NCI-H187 (cell line): ENCODE measurements at regions not wholly inside any gene's neighbourhood (a gene's known extent, or its start where the extent isn't known, plus 50 kb on each side); places are given as distances from the start of the nearest gene placed in this dataset.
"Not testable (repeated sequence)": the region's sequence is repeated elsewhere in the genome, so short reads cannot be mapped to it uniquely, and the experiment has no call there.

Experiments used
- DNase-seq, 2 experiments: peaks; one replicate each; lab custom pipeline; 2025; lab: John Stamatoyannopoulos, UW

DNA sequence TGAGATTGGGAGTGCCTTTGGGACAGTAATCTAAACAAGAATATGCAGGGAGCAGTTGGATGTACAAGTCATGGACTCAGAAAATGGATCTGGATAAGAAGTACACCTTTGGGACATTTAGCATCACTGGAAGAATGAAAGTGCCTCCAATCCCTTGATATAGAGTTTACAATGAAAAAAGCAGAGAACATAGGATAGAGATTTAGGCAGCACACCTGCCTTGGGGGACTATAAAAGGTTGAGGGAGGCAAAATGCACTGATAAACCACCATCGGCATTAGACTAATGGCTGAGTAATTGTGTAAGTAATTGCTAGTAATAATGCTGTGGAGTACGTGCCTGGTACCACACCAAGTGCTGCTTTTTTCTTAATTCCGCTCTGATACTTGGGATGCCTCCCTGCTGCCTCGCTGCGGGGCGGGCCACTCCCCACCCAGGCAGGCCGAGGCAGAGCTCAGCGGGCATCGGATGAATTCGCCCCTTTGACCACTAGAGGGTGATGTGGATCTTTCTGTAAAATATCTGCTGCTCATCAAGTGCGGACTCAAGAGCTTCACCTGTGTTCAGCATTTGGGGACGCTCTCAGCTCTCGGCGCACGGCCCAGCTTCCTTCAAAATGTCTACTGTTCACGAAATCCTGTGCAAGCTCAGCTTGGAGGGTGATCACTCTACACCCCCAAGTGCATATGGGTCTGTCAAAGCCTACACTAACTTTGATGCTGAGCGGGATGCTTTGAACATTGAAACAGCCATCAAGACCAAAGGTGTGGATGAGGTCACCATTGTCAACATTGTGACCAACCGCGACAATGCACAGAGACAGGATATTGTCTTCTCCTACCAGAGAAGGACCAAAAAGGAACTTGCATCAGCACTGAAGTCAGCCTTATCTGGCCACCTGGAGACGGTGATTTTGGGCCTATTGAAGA lies 99.9 kb downstream of the ANKRD18B start:
- peak; percentile 22 to 32 for DNase-seq

DNA sequence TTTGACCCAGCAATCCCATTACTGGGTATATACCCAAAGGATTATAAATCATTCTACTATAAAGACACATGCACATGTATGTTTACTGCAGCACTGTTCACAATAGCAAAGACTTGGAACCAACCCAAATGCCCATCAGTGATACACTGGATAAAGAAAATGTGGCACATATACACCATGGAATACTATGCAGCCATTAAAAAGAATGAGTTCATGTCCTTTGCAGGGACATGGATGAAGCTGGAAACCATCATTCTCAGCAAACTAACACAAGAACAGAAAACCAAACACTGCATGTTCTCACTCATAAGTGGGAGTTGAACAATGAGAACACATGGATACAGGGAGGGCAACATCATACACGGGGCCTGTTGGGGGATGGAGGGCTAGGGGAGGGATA lies 104.3 kb downstream of the ANKRD18B start:
- not testable (repeated sequence) for DNase-seq

DNA sequence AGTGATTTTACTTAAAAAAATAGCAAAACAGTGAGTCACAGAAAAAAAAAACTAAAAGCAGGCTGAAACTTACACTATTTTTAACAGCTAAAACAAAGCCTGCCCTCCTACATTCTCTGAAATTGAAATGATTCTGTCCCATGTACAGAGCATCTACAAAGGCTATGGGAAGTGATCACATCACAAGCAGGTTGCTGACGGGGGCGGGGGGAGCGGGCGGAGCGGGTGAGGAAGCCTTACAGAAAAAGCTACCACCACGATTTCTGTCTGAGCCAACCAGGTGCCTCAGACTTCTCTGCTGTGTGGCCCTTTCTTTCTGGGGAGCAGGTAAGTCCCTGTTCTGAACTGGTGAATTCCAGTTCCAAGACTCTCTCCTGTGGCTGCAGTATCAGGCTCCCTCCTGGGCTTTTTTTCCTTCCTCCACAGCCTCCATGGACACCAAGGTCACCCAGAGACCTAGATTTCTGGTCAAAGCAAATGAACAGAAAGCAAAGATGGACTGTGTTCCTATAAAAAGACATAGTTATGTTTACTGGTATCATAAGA lies 104.9 kb downstream of the ANKRD18B start:
- DNase-seq: no peak

- no peak for DNase-seq
Observed at GRCh38 chr9:33633636-33634035, 109.6 kb downstream of the ANKRD18B start.

DNA sequence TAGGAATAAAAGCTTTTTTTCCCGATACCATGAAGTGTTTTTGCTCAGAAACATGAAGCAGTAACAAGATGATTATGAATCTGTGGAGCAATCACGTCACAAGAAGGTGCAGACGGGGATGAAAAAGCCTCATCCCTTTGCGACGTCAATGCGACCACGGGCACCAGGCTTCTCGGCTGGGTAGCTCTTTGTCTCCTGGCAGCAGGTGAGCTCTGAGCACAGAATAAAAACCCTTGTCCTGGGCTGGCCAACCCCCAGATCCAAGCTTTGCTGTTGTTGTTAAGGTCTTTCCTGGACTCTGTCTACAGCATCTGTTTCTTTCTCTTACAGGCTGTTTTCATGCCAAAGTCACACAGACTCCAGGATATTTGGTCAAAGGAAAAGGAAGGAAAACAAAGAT lies 113.8 kb downstream of the ANKRD18B start:
- DNase-seq: no peak

GRCh38 chr9:33638391-33638915 lies 114.4 kb downstream of the ANKRD18B start:
- no peak for DNase-seq

DNA sequence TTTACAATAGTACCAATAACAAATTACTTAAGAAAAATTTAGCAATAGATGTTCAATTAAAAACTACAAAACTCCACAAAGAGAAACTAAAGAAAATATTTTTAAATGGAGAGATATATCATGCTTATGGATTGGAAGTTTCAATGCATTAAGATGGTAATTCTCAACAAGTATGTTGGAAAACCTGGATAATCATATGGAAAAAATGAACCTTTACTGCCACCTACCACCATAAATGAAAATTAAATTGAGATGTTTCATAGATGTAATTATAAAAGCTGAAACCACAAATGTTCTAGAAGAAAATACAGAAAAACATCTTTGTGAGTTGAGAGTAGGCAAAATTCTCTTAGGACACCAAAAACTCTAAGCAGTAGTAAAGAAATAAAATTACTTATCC lies 121.7 kb downstream of the ANKRD18B start:
- DNase-seq: no peak

DNA sequence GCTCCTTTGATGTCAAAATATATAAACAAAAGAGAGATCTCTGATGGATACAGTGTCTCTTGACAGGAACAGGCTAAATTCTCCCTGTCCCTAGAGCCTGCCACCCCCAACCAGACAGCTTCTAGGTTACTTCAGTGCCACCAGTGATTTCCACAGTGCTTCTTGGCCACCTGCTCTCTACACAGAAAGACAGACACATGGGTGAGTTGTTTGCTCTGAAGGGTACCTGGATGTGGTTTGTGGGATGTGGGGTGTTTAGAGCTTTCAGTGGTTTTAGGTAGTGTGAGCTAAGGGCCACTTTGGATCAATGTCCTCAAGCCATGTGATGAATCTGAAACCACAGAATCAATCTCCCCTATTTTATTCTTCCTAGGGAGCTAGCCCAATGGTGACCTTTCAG lies 125.4 kb downstream of the ANKRD18B start:
- DNase-seq: no peak

- no peak for DNase-seq
Observed at GRCh38 chr9:33651125-33651524, 127.1 kb downstream of the ANKRD18B start.

- DNase-seq: no peak
Observed at GRCh38 chr9:33659921-33660320, 135.4 kb upstream of the PRSS3 start.

DNA sequence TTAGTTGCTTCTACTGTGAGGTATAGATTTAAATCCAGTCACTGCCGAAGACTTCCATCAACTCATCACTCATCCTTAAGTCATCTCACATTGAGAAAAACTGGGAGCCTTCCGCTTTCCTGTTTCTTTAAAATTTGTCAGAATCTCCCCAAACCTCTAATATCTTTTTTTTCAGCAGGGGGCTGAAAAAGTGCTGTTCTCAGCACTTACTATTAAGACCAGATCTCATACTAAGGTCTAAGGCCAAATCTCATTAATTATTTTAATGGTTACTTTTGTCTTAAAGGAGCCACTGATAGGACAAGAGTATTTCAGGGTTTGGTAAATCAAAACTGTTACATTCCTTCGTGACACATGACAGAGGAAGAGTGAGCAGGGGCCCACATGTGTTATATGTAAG lies 134.6 kb upstream of the PRSS3 start:
- DNase-seq: no peak

GRCh38 chr9:33661176-33661575 lies 134.2 kb upstream of the PRSS3 start:
- no peak for DNase-seq

DNA sequence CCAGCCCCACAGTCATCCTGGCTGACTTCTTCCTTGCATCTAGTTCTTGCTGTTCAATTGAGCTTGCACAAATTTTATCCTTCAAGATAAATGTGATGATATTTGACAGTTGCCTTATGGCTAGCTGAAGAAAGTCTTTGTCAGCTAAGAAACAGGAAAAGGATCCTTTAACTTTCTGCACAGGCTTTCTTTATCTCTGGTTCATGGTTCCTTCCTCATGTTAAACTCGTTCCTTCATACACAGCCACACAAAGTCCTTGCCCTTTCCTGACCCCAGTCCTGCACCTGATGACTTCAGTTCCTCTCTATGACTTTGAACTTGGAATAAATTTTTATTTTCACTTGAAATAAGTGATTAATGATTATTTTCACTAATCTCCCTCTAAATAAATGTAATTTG lies 132.5 kb upstream of the PRSS3 start:
- DNase-seq: no peak

- DNase-seq: not testable (repeated sequence)
Observed at GRCh38 chr9:33676194-33676745, 119.1 kb upstream of the PRSS3 start.

DNA sequence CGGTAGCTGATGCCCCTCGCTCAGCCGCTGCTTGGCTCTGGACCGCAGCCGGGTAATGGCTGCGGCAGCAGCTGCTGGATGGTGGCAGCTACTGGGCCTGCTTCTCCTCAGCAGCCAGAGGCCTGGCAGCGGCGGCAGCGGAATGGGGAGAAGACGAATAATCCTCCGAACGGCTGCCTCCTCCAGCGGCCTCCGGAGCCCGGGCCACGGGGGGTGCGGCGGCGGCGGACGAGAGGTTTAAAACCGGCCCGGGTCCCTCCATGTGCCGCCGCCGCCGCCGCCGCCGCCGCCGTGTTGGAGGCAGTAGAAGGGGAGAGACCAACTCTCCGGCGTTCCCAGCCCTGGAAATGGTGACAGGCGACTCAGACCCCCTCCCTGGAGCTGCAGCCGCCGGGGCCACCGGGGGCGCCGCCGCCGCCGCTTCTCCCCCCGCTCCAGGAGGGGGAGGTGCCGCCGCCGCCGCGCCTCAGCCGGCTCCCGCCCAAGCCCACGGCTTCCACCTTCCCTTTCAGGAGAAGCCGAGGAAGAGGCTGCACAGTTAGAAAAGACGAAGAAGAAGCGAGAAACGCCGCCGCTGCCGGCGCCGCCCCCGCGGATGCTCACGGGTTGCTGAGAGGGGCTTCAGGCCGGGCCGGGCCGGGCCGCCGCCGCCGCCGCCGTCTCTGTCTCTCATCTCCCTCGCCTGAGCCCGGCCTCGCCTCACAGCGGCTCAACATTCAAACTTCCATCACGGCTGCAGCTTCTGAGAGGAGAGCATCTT lies 118.4 kb upstream of the PRSS3 start:
- DNase-seq: peak; percentile 5 to 50

DNA sequence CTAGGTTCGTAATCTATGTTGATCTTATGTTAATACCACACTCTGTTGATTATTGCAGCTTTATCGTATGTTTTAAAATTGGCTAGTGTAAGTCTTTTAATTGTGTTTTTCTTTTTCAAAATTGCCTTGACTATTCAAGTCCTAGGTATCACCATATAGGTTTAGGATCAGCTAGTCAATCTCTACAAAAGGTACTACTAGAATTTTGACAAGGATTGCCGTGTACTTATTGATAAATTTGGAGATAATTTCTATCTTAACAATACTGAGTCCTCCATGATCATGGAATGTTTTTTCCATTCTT lies 117.9 kb upstream of the PRSS3 start:
- no peak for DNase-seq

GRCh38 chr9:33677961-33678360 lies 117.4 kb upstream of the PRSS3 start:
- no peak for DNase-seq

DNA sequence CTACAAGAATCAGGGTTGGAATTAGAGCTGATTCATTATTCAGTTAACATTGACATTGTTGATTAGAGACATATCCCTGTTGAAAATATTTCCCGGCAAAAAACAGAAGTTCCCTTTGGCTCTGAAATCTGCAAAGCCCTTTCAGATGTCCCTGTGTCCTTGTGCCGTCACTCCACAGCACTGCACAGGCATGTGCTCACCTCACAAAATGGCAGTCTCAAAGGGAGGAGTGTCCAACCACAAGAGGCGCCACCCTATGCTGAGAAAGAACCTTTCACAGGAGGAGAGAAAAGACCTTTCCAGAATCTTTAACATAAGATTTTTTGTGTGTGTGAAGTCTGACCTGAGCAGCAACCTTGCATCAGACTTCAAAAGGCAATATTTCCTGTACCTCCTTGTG lies 112.8 kb upstream of the PRSS3 start:
- no peak for DNase-seq

- DNase-seq: no peak
Observed at GRCh38 chr9:33684831-33685230, 110.5 kb upstream of the PRSS3 start.

DNA sequence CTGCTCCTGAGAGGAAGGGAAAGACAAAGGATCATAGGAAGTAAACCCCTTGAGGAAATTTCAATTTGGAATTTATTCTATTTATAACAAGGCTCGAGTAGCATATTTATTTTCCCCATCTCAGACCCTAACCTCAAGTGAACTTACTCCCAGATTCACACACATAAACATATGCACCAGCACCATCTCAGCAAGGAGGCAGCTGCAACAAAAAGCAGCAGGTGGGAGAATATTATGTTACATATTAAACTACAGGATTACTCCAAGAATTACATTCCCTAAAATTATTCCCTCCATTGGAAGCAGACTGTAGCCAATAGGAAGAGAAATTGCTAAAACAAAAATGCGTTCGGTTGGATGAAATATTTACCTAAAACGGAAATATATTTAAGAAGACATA lies 108.4 kb upstream of the PRSS3 start:
- no peak for DNase-seq

DNA sequence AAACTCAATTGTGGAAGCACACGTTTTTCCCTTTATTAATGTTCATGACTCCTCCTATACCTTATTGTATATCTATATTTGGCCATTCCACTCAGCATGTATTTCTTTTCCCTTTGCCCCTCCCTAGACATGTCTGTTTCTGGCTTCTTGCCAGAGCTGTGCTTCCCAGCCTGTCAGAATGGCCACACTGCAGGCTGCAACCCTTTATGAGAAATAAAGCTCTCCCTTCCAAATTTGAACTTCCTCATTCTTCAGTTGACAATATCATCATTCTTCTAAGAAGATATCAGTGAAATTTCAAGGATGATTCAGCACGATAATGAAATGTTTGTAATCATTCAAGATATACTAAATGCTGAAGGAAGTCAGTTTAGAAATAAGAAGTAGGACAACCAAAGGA lies 107.6 kb upstream of the PRSS3 start:
- peak in 1 of 2 experiments; percentile 15 for DNase-seq

DNA sequence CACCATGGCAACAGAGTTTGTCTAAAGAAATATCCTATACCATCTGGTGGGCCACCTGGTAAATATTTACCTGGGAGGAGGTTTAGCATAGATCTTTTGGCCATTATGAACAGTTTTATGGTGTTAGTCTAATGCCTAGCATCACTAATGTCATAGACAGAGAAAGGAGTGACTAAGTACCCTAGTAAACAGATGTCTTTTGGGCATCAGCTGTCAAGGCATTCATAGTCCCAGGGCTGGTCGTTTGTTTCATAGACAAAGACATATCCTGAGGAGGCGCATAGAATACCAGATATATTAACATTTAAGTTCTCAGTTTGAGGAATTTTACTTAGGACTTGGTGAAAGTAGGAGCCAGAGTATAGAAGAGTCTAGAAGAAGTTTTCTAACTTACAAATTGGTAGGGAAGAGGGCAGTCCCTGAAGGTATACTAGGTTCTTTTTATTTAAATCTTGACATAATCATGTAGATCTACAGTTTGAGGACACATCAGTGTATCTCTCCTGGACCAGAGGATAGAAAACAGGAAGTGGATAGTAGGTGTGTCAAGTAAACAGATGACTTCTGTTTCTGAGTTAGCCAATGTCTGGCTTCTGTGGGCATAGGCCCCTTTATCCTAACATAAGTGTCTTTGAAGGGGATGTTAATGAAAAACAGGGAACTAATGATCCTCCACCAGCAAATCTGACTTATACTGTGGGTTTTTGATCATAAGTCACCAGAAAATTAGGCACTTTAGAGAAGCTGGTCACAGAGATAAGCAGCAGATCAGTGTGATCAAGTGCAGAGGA lies 105.0 kb upstream of the PRSS3 start:
- DNase-seq: no peak
